SK-N-SH (cell line): ENCODE measurements at regions not wholly inside any gene's neighbourhood (a gene's known extent, or its start where the extent isn't known, plus 50 kb on each side); places are given as distances from the start of the nearest gene placed in this dataset.

Source experiments
- CTCF ChIP-seq: fragments of 200-600 bp; sonication (generic); IDR thresholded peaks from 2 replicates; pipeline ENCODE4 v1.6.1; 2017; ENCODE audit warnings: antibody characterized with exemption, mild to moderate bottlenecking, moderate library complexity
- EZH2phosphoT487 ChIP-seq: fragments of 200-600 bp; sonication (generic); IDR thresholded peaks from 2 replicates; pipeline ENCODE4 v1.6.1; 2017; ENCODE audit warnings: low read depth, mixed run types, mild to moderate bottlenecking, antibody characterized with exemption, moderate library complexity, borderline replicate concordance
- MXI1 ChIP-seq: IDR thresholded peaks from 2 replicates; pipeline ENCODE4 v1.6.1; 2012; ENCODE audit warnings: mild to moderate bottlenecking, low read depth, low read length, improper control_type of control experiment
- SIN3A ChIP-seq: IDR thresholded peaks from 2 replicates; pipeline ENCODE4 v1.6.1; 2012; ENCODE audit warnings: low read depth, mild to moderate bottlenecking, low read length, moderate library complexity, borderline replicate concordance
- SMC3 ChIP-seq: IDR thresholded peaks from 2 replicates; pipeline ENCODE4 v1.6.1; 2012; ENCODE audit warnings: low read depth, low read length, improper control_type of control experiment
- USF1 ChIP-seq: IDR thresholded peaks from 2 replicates; pipeline ENCODE4 v1.4.0; 2012; ENCODE audit warnings: low read depth, borderline replicate concordance
- YY1 ChIP-seq: IDR thresholded peaks from 2 replicates; pipeline ENCODE4 v1.4.0; 2012; ENCODE audit warnings: low read depth, mild to moderate bottlenecking

DNA sequence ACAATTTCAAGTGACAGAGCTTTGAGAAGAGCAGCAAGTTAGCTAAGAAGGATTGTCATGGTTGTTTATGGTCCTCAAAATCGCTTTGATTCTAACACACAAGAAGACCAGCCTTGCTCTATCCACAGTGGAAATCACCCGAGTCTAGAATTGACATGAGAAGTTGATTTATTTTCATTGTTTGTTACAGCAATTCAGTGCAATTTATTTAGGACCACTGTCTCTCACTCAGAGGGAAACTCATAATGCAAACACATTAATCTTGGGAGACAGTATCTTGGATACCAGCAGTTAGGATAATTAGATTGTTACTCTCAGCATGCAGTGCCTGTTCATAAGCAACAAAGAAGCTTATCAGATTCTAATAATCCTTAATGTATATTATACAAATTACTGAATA is 498.9 kb downstream of the NTRK2 start:
- TF ChIP-seq EZH2phosphoT487, result no peak
- no peak for TF ChIP-seq USF1
- TF ChIP-seq CTCF, result no peak
- no peak for TF ChIP-seq SMC3
- no peak for TF ChIP-seq YY1
- no peak for TF ChIP-seq MXI1
- no peak for TF ChIP-seq SIN3A
